Mesothelial cell of epicardium (in vitro differentiated cells): ENCODE measurements at regions not wholly inside any gene's neighbourhood (a gene's known extent, or its start where the extent isn't known, plus 50 kb on each side); places are given as distances from the start of the nearest gene placed in this dataset.

Experiments
- DNase-seq, 2 experiments: peaks; one replicate each; pipeline ENCODE4 v3.0.0; 2021; ENCODE audit warnings: low spot score in 2 of 2; ENCODE audit not compliant: unreplicated experiment in 2 of 2
- H3K27ac Mint-ChIP-seq: 2 replicates; pipeline ENCODE4 v1.8.0; 2021; ENCODE audit warnings: mixed read lengths
- H3K27me3 Mint-ChIP-seq: 2 replicates; pipeline ENCODE4 v1.8.0; 2021; ENCODE audit warnings: low read depth, mixed read lengths
- H3K36me3 Mint-ChIP-seq: 2 replicates; pipeline ENCODE4 v1.8.0; 2021; ENCODE audit warnings: mixed read lengths
- H3K4me1 Mint-ChIP-seq: 2 replicates; pipeline ENCODE4 v1.8.0; 2021; ENCODE audit warnings: mixed read lengths
- H3K4me3 Mint-ChIP-seq: 2 replicates; pipeline ENCODE4 v1.8.0; 2021; ENCODE audit warnings: mild to moderate bottlenecking, moderate library complexity, mixed read lengths
- H3K9me3 Mint-ChIP-seq: 2 replicates; pipeline ENCODE4 v1.8.0; 2021; ENCODE audit warnings: mixed read lengths
- TF ChIP-seq, protein P1 (sequence below): fragments of 200-600 bp; sonication (generic); IDR thresholded peaks from one replicate; pipeline ENCODE4 v1.5.0; 2021; ENCODE audit warnings: antibody characterized with exemption; ENCODE audit not compliant: unreplicated experiment

DNA sequence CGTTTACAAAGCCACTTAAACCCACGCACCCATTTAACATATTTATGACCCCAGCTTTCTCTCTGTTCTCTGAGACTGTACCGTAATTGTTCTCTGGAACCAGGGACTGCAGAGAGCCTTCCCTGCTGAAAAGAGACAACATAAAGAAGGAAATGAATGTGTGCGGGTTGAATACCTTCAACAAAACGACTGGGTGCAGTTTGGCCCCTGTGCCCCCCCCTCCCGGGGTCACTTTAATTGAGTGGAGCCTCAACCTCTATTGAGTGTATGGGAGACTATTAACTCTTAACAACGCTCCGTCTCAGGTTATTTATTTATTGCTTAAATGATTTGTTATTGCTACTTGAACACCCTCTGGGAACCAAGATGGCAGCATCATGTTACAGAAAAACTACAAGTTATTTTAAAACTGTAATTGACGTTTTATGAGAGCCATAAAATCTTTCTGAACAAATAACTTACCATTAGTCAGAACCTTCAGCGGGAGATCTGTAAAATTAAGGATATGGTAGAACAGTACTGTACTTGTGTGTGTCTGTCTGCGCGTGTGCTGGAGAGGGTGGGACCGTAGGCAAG is 70.6 kb downstream of the GAS1 start:
- Mint-ChIP-seq H3K4me1 (peaks cover 2% of the 10 kb centered on the region), H3K27me3 (peaks cover 2% of the 10 kb centered on the region), H3K4me3 (no peak overlapping the region), H3K27ac (no peak overlapping the region), H3K9me3 (peaks cover 6% of the 10 kb centered on the region), H3K36me3 (no peaks in the 10 kb centered on the region)
- TF ChIP-seq, protein P1, sequence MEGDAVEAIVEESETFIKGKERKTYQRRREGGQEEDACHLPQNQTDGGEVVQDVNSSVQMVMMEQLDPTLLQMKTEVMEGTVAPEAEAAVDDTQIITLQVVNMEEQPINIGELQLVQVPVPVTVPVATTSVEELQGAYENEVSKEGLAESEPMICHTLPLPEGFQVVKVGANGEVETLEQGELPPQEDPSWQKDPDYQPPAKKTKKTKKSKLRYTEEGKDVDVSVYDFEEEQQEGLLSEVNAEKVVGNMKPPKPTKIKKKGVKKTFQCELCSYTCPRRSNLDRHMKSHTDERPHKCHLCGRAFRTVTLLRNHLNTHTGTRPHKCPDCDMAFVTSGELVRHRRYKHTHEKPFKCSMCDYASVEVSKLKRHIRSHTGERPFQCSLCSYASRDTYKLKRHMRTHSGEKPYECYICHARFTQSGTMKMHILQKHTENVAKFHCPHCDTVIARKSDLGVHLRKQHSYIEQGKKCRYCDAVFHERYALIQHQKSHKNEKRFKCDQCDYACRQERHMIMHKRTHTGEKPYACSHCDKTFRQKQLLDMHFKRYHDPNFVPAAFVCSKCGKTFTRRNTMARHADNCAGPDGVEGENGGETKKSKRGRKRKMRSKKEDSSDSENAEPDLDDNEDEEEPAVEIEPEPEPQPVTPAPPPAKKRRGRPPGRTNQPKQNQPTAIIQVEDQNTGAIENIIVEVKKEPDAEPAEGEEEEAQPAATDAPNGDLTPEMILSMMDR = no peak
- DNase-seq = no peak

DNA sequence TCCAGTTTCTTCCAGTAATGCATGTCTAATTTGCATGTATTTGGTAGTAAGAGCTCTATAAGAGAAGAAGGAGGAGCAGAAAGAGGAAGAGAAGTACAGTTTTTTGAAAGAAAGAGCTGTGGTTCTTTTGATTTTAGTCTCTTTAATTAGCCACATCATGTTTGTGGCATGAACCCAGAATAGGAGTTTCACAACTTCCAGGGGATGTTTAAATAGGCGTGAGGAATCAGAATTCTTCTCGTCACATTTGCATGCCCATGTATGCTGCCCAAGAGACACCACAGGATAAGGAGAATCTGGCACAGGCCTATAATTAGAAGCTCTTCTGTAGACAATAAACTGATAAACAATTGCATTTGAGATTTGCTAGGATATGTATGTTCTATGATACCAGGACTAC is 78.7 kb downstream of the GAS1 start:
- no peaks in the 10 kb centered on the region for H3K27me3 Mint-ChIP-seq
- TF ChIP-seq, protein P1 = no peak
- no peaks in the 10 kb centered on the region for H3K36me3 Mint-ChIP-seq

DNA sequence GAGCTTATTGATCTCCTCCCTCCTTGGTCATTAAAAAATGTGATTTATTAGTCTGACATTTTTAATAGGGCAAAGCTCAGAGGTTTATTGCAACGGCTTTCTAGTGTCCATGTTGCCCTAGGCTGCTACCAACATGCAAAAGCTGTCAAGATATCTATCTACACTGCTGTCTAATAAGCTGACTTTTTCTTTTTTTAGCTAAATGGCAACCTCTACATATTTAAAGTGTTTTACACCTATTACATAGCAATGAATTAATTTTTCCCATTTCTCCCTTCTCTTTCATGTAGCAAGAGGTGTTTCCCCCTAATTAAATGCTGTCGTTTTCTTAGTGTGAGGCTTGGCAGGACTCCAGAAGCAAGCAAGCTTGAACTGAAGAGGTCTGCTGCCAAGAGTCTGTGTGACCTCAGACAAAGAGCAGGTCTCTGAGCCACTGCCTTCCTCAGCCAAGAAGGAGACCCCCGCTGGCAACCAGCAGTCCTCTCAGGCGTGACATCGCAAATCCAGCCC is 79.4 kb downstream of the GAS1 start:
- H3K9me3 Mint-ChIP-seq = peaks cover 2% of the 10 kb centered on the region
- H3K4me3 Mint-ChIP-seq = no peak overlapping the region
- H3K27ac Mint-ChIP-seq = no peak overlapping the region
- no peak for DNase-seq
- H3K4me1 Mint-ChIP-seq = peaks cover 26% of the 10 kb centered on the region
- H3K27me3 Mint-ChIP-seq = no peaks in the 10 kb centered on the region
- no peaks in the 10 kb centered on the region for H3K36me3 Mint-ChIP-seq
- TF ChIP-seq, protein P1 = no peak

More for the DNA sequence above, 78.7 kb downstream of the GAS1 start:
- peaks cover 6% of the 10 kb centered on the region for H3K9me3 Mint-ChIP-seq
- no peak overlapping the region for H3K4me3 Mint-ChIP-seq
- DNase-seq = no peak
- H3K4me1 Mint-ChIP-seq = peaks cover 26% of the 10 kb centered on the region
- no peak overlapping the region for H3K27ac Mint-ChIP-seq

DNA sequence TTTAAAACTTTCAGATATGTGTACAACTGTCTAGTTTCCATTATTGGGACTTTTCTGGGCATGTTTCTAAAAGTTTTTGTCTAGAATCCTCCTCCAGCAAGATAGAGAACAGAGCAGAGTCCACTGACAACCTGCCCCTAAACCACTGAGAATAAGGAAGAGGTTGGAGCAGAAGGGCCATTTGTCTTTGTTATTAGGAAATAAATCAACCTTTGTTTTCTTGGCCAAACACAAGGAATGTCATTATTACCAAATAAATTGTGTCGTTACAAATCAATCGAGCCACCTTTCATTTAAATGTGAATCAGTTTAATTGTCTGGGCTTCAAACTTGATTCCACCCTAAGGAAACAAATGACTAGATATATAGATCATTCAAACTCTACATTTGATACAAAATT is 81.4 kb downstream of the GAS1 start:
- no peak for DNase-seq
- TF ChIP-seq, protein P1 = no peak
- Mint-ChIP-seq H3K36me3 (no peaks in the 10 kb centered on the region), H3K4me1 (peaks cover 26% of the 10 kb centered on the region), H3K4me3 (no peak overlapping the region), H3K27ac (no peak overlapping the region), H3K27me3 (no peaks in the 10 kb centered on the region), H3K9me3 (no peaks in the 10 kb centered on the region)

DNA sequence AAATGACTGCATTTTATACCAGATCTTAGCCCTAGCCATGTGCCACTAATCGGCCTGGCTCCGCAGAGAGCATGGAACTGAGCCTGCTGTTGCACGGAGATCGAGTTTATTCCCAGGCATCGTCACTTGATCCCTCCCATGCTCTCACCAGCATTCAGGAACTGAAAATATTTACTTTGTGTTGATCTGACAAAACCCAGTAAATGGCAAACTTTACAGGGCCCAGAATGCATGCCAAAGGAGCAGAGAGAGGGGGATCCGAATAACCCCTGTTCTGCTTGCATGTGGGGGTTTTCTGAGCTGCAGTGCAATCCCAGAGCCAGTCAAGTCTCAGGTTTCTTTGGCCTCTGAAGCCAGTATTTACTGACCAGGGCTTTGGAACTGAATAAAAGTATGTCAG is 87.3 kb downstream of the GAS1 start:
- H3K27me3 Mint-ChIP-seq = no peaks in the 10 kb centered on the region
- no peak overlapping the region for H3K4me3 Mint-ChIP-seq
- no peak overlapping the region for H3K27ac Mint-ChIP-seq
- TF ChIP-seq, protein P1 = no peak
- no peaks in the 10 kb centered on the region for H3K9me3 Mint-ChIP-seq
- peaks cover 29% of the 10 kb centered on the region for H3K4me1 Mint-ChIP-seq
- DNase-seq = no peak
- H3K36me3 Mint-ChIP-seq = no peaks in the 10 kb centered on the region
